NCI-H446 (cell line): ENCODE measurements at regions not wholly inside any gene's neighbourhood (a gene's known extent, or its start where the extent isn't known, plus 50 kb on each side); places are given as distances from the start of the nearest gene placed in this dataset.
"Not testable (repeated sequence)": the region's sequence is repeated elsewhere in the genome, so short reads cannot be mapped to it uniquely, and the experiment has no call there.

Source experiments
- DNase-seq, 2 experiments: peaks; one replicate each; lab custom pipeline; 2025; lab: John Stamatoyannopoulos, UW

GRCh38 chr7:89401099-89401498 is 605.6 kb upstream of the TEX47 start:
- no peak for DNase-seq

- no peak for DNase-seq
Observed at GRCh38 chr7:89401690-89402089, 606.2 kb upstream of the TEX47 start.

- DNase-seq, result no peak
Observed at GRCh38 chr7:89451911-89452310, 656.4 kb upstream of the TEX47 start.

GRCh38 chr7:89456556-89456955 is 661.0 kb upstream of the TEX47 start:
- no peak for DNase-seq

GRCh38 chr7:89458114-89458513 is 662.6 kb upstream of the TEX47 start:
- no peak for DNase-seq

GRCh38 chr7:89474456-89474855 is 678.9 kb upstream of the TEX47 start:
- no peak for DNase-seq

GRCh38 chr7:89477991-89478390 is 676.3 kb upstream of the STEAP1 start:
- no peak for DNase-seq

GRCh38 chr7:89495704-89496103 is 658.6 kb upstream of the STEAP1 start:
- DNase-seq, result no peak

- no peak for DNase-seq
Observed at GRCh38 chr7:89500084-89500483, 654.2 kb upstream of the STEAP1 start.

- no peak for DNase-seq
Observed at GRCh38 chr7:89503281-89503680, 651.0 kb upstream of the STEAP1 start.

- no peak for DNase-seq
Observed at GRCh38 chr7:89507034-89507433, 647.2 kb upstream of the STEAP1 start.

- DNase-seq, result no peak
Observed at GRCh38 chr7:89511900-89512299, 642.4 kb upstream of the STEAP1 start.

GRCh38 chr7:89514970-89515369 is 639.3 kb upstream of the STEAP1 start:
- no peak for DNase-seq

- DNase-seq, result no peak
Observed at GRCh38 chr7:89517815-89518214, 636.5 kb upstream of the STEAP1 start.

GRCh38 chr7:89549768-89550167 is 604.5 kb upstream of the STEAP1 start:
- DNase-seq, result no peak

GRCh38 chr7:89554209-89554608 is 600.1 kb upstream of the STEAP1 start:
- no peak for DNase-seq

- DNase-seq, result no peak
Observed at GRCh38 chr7:89559596-89559995, 594.7 kb upstream of the STEAP1 start.

- DNase-seq, result no peak
Observed at GRCh38 chr7:89563597-89563996, 590.7 kb upstream of the STEAP1 start.

GRCh38 chr7:89584896-89585295 is 569.4 kb upstream of the STEAP1 start:
- DNase-seq, result no peak

- DNase-seq, result no peak
Observed at GRCh38 chr7:89593125-89593524, 561.1 kb upstream of the STEAP1 start.

GRCh38 chr7:89602984-89603383 is 551.3 kb upstream of the STEAP1 start:
- DNase-seq, result no peak

GRCh38 chr7:89605362-89605761 is 548.9 kb upstream of the STEAP1 start:
- no peak for DNase-seq

GRCh38 chr7:89606511-89606910 is 547.8 kb upstream of the STEAP1 start:
- no peak for DNase-seq

- DNase-seq, result no peak
Observed at GRCh38 chr7:89607792-89608191, 546.5 kb upstream of the STEAP1 start.

- not testable (repeated sequence) for DNase-seq
Observed at GRCh38 chr7:89616829-89617228, 537.4 kb upstream of the STEAP1 start.
